KOPT-K1 (cell line): ENCODE measurements at regions not wholly inside any gene's neighbourhood (a gene's known extent, or its start where the extent isn't known, plus 50 kb on each side); places are given as distances from the start of the nearest gene placed in this dataset.
"Not testable (repeated sequence)": the region's sequence is repeated elsewhere in the genome, so short reads cannot be mapped to it uniquely, and the experiment has no call there.

Source experiments
- H3K27ac ChIP-seq: fragments of 200-600 bp; sonication (generic); 2 replicates; pipeline ENCODE4 v1.5.1; 2016; ENCODE audit warnings: antibody characterized with exemption, mild to moderate bottlenecking, low read depth, low read length; ENCODE audit not compliant: poor library complexity, severe bottlenecking
- H3K36me3 ChIP-seq: fragments of 200-600 bp; sonication (generic); 2 replicates; pipeline ENCODE4 v1.5.1; 2017; ENCODE audit warnings: antibody characterized with exemption, mild to moderate bottlenecking, low read length, moderate library complexity; ENCODE audit not compliant: insufficient read depth
- H3K9me3 ChIP-seq: fragments of 200-600 bp; sonication (generic); 2 replicates; pipeline ENCODE4 v1.5.1; 2017; ENCODE audit warnings: antibody characterized with exemption, low read length, mild to moderate bottlenecking; ENCODE audit not compliant: insufficient read depth, poor library complexity, severe bottlenecking

GRCh38 chr7:41418337-41418736 lies 284.6 kb downstream of the INHBA start:
- H3K36me3 ChIP-seq = no peaks in the 10 kb centered on the region
- H3K27ac ChIP-seq = no peak overlapping the region
- no peaks in the 10 kb centered on the region for H3K9me3 ChIP-seq

DNA sequence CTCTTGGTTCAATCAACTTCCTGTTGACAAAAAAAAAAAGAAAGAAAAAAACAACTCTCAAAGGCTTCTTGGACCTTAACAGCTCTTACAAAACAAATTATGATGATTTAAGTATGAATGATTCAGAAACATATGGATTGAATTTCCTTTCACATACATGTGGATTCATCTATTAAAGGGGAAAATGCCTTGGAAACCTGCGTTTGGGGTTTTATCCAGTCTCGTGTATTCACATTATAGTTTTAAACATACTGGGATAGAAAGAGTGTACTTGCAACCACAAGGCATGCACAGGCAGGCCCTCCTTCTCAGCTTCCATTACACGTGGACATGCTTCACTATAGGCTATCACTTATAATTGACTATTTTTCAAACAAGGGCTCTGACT lies 286.7 kb downstream of the INHBA start:
- no peak overlapping the region for H3K27ac ChIP-seq
- no peaks in the 10 kb centered on the region for H3K36me3 ChIP-seq
- no peaks in the 10 kb centered on the region for H3K9me3 ChIP-seq

DNA sequence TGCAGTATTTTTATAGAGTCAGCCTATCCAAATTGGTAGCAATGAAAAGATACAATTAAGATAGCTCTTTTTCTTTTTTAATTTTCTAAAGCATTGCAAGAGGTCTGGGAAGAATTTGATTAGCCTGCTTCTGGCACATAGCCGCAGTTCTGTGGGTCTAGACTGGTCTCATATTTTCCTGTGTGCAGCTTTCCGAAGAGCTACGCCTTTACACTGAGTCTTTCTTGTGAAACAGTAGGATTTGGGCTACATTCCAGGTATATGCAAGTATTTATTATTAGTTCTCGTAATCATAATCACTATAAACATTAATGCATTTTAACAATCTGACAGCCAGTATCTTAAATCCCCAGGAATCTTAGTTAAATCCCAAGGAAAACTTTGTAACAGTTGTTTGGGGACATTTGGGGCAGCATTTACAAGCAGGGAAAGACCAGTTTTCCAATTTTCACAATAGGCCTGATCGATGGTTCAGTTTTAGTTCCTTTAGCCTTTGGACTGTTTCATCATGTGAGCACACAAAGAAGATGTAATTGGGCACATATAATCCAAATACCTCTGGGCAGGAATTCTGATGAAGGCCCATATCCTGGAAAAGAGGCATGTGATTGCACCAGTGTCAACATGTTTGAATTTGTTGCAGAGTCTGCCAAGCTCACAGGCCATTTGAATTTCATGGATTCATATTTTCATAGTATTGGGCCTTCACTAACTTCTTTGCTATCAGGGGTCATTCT lies 287.3 kb downstream of the INHBA start:
- H3K36me3 ChIP-seq = no peaks in the 10 kb centered on the region
- no peaks in the 10 kb centered on the region for H3K9me3 ChIP-seq
- no peak overlapping the region for H3K27ac ChIP-seq

GRCh38 chr7:41415051-41415450 lies 287.8 kb downstream of the INHBA start:
- no peaks in the 10 kb centered on the region for H3K9me3 ChIP-seq
- H3K27ac ChIP-seq = no peak overlapping the region
- no peaks in the 10 kb centered on the region for H3K36me3 ChIP-seq

DNA sequence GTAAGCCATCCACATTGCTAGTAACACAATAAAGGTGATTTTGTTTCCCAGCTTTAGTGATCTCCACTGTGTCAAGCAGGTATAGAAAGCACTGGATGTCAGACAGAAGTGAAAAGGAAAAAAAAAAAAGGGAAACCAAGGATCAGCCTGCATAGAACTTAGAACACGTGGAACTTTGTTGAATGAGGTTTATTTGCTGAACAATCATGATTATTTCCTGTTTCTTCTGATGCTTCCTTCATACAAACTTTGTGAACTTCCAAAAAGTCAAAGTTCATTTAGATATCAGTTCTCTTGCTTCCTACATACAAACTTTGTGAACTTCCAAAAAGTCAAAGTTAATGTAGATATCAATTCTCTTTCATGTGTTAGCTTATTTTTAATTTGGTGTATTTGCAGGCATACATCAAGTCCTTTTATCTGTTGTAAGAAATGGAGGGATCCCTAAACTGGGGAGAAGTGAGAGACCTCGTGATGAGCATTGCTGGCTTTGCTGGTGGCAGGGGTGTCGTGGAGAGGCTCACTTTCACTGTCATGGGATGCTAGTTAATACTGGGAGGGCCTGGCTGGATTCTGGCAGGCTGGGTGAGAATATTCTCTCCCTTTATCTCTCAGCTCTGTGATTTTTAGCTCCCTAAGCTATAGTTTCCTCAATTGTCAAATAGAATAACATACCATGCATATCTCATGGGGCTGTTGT lies 298.4 kb downstream of the INHBA start:
- no peak overlapping the region for H3K27ac ChIP-seq
- H3K36me3 ChIP-seq = no peaks in the 10 kb centered on the region
- H3K9me3 ChIP-seq = no peaks in the 10 kb centered on the region

DNA sequence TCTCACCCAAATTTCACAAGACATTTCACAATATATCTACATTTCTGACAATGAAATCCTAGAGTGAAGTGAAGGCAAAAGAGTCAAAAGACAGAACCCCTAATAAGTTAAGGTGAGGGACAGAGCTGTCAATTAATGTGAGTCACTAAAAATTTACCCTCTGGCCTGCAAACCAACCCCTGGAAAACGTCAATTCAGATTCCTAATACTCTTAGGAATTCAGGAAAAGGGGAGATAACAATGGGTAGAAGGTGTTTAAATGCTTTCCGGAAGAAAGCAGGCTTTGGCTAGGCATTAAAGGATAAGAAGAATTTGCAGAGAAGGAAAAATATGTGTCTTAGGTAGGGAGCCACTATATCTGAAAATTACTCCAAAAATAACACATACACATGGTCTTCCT lies 299.6 kb downstream of the INHBA start:
- Histone ChIP-seq H3K27ac (no peak overlapping the region), H3K9me3 (no peaks in the 10 kb centered on the region), H3K36me3 (no peaks in the 10 kb centered on the region)

- Histone ChIP-seq H3K27ac (no peak overlapping the region), H3K9me3 (no peaks in the 10 kb centered on the region), H3K36me3 (no peaks in the 10 kb centered on the region)
These were observed 301.1 kb downstream of the INHBA start for GRCh38 chr7:41401833-41402232.

- H3K36me3 ChIP-seq = no peaks in the 10 kb centered on the region
- no peaks in the 10 kb centered on the region for H3K9me3 ChIP-seq
- H3K27ac ChIP-seq = no peak overlapping the region
These were observed 303.7 kb downstream of the INHBA start for GRCh38 chr7:41399171-41399570.

DNA sequence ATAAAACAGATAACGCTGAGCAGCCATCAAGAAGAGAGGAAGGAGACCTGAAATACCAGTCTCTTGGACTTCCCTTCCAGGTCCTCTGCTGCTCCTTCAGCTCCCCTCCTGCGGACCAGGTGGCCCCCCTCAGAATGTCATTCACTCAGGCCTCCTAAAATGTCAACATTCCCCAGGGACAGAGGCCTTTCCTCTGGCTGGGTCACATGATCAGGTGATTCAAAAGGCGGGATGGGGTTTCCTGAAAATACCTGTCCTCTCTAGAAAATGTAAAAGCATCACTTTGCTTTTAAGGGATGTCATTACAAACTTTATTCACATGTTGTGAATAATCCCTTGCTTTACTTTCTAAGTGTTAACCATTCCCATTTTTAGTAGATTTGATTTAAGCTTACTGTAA lies 311.1 kb downstream of the INHBA start:
- no peak overlapping the region for H3K27ac ChIP-seq
- H3K36me3 ChIP-seq = no peaks in the 10 kb centered on the region

GRCh38 chr7:41388933-41389332 lies 314.0 kb downstream of the INHBA start:
- H3K9me3 ChIP-seq, H3K27ac ChIP-seq, H3K36me3 ChIP-seq: not testable (repeated sequence)

More for the DNA sequence above, 311.1 kb downstream of the INHBA start:
- H3K9me3 ChIP-seq = no peaks in the 10 kb centered on the region

DNA sequence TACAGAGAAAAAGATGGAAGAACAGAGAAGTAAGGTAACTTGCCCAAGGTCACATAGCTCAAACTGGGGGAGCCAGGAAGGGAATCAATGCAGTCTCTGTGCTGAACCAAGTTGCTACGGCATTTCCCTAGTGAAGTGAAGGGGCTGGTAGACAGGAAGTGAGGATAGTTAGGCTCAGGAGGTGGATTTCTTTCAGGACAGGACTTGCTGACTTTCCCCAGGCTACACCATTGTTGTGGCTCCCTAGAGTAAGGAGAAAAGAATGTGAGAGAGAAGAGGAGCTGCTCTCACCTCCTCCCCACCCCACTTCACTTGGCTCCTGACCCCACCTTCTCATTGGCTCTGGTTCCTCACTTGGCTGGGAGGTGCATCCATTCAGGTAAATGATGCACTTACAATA lies 316.9 kb downstream of the INHBA start:
- no peak overlapping the region for H3K27ac ChIP-seq
- H3K9me3 ChIP-seq = no peaks in the 10 kb centered on the region
- no peaks in the 10 kb centered on the region for H3K36me3 ChIP-seq

DNA sequence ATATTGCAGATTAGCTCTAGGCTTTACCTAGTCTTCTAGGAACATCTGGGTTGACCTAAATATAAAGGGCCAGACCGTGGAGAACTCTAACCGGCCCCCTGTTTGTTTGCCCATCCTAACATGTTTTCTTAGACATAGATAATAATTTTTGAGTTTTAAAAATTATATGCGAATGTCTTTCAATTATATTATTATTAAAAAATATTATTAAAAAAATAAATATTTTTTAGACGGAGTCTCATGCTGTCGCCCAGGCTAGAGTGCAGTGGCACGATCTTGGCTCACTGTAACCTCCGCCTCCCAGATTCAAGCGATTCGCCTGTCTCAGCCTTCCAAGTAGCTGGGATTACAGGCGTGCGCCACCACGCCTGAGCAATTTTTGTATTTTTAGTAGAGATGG lies 318.5 kb downstream of the INHBA start:
- H3K27ac ChIP-seq = no peak overlapping the region
- H3K9me3 ChIP-seq = no peaks in the 10 kb centered on the region
- no peaks in the 10 kb centered on the region for H3K36me3 ChIP-seq

- no peak overlapping the region for H3K27ac ChIP-seq
- H3K36me3 ChIP-seq = no peaks in the 10 kb centered on the region
- no peaks in the 10 kb centered on the region for H3K9me3 ChIP-seq
These were observed 319.3 kb downstream of the INHBA start for GRCh38 chr7:41383596-41383995.

DNA sequence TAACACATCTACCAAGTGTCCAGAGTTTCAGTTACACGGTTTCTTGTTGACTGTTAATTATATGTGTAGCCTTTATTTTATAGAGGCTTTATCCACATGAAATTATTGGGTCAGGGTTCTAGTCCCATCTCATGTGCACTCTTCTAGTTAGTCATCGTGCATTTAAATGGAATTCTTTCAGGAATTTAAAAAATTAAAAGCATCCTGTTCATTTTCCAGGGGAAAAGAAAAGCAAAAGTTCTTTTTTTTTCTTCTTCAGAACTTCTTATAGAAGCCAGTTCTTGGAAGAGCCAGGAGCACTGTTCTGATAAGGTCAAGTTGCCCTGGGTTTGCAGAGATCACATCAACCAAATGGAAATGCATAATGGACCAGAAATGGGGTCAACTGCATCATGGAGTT lies 324.7 kb downstream of the INHBA start:
- Histone ChIP-seq H3K36me3 (no peaks in the 10 kb centered on the region), H3K9me3 (no peaks in the 10 kb centered on the region), H3K27ac (no peak overlapping the region)

DNA sequence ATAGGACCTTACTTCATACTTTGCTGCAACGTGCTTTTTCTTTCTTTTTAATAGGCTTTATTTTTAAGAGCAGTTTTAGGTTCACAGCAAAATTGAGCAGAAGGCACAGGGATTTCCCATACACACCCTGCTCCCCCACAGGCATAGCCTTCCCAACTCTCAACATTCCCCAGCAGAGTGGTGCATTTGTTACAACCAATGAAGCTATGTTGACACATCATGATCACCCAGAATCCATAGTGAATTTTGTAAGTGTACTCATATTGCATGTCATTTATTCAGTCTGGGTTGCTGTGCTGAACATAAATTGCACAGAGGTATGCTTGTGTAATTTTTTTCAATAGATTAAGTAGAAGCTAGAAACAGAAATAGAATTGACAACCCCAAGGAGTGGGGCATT lies 327.3 kb downstream of the INHBA start:
- no peak overlapping the region for H3K27ac ChIP-seq
- no peaks in the 10 kb centered on the region for H3K9me3 ChIP-seq
- H3K36me3 ChIP-seq = no peaks in the 10 kb centered on the region
